ENCODE measurements at regions not wholly inside any gene's neighbourhood (a gene's known extent, or its start where the extent isn't known, plus 50 kb on each side); places are given as distances from the start of the nearest gene placed in this dataset.

- Histone ChIP-seq H3K14ac (ENCODE audit: low read length in 2 of 2) (no peak overlapping the region), H3K23ac (ENCODE audit: low read length in 2 of 2) (no peak overlapping the region), H2BK12ac (ENCODE audit: low read length in 2 of 2) (no peak overlapping the region), H3K4me1 (ENCODE audit: control insufficient read depth, insufficient read depth, low read depth, low read length) (no peaks in the 10 kb centered on the region), H2AFZ (ENCODE audit: low read depth, low read length) (no peak overlapping the region), H3K27ac (ENCODE audit: low read length, poor library complexity, severe bottlenecking) (no peak overlapping the region), H3K4me2 (ENCODE audit: low read length, poor library complexity, severe bottlenecking) (no peak overlapping the region), H4K91ac (ENCODE audit: low read length) (no peak overlapping the region), H2BK15ac (ENCODE audit: low read depth, poor library complexity, severe bottlenecking) (no peak overlapping the region), H2AK5ac (ENCODE audit: low read length, severe bottlenecking) (no peak overlapping the region), H3K36me3 (ENCODE audit: control insufficient read depth in 1 of 2, insufficient read depth in 2 of 2, low read depth in 1 of 2, low read length in 2 of 2) (no peaks in the 10 kb centered on the region), H4K8ac (ENCODE audit: low read length) (no peak overlapping the region), H3K18ac (ENCODE audit: low read depth in 1 of 2, low read length in 2 of 2) (no peak overlapping the region), H3K9me3 (ENCODE audit: control insufficient read depth, low read length) (no peaks in the 10 kb centered on the region), H3K79me1 (replicated peaks; ENCODE audit: low read length, poor library complexity, severe bottlenecking) (no peaks in the 10 kb centered on the region), H3K27me3 (ENCODE audit: control insufficient read depth in 1 of 2, insufficient read depth in 1 of 2, low read length in 2 of 2) (no peaks in the 10 kb centered on the region), H2BK5ac (ENCODE audit: low read depth, low read length, poor library complexity, severe bottlenecking) (no peak overlapping the region), H3K9ac (ENCODE audit: low read length) (no peak overlapping the region), H3K4me3 (ENCODE audit: insufficient read depth in 1 of 2, low read depth in 1 of 2, low read length in 2 of 2) (no peak overlapping the region), H3K4ac (ENCODE audit: low read depth in 1 of 2, low read length in 2 of 2) (no peak overlapping the region), H2BK120ac (ENCODE audit: low read depth, low read length) (no peak overlapping the region)
- DNase-seq: no peak
- no CpG with 5 or more reads among the region's 1 CpG for WGBS
These were observed 1126.7 kb downstream of the TUSC7 start for GRCh38 chr3:117836296-117836695.

- no peak for DNase-seq
- H3K27me3 ChIP-seq (ENCODE audit: control insufficient read depth in 1 of 2, insufficient read depth in 1 of 2, low read length in 2 of 2): no peaks in the 10 kb centered on the region
- no peak overlapping the region for H2BK15ac ChIP-seq (ENCODE audit: low read depth, poor library complexity, severe bottlenecking)
- no peak overlapping the region for H2BK12ac ChIP-seq (ENCODE audit: low read length in 2 of 2)
- no peaks in the 10 kb centered on the region for H3K4me1 ChIP-seq (ENCODE audit: control insufficient read depth, insufficient read depth, low read depth, low read length)
- H2AFZ ChIP-seq (ENCODE audit: low read depth, low read length): no peak overlapping the region
- no CpG with 5 or more reads among the region's 1 CpG for WGBS
- H3K4me3 ChIP-seq (ENCODE audit: insufficient read depth in 1 of 2, low read depth in 1 of 2, low read length in 2 of 2): no peak overlapping the region
- H3K4ac ChIP-seq (ENCODE audit: low read depth in 1 of 2, low read length in 2 of 2): no peak overlapping the region
- H3K36me3 ChIP-seq (ENCODE audit: control insufficient read depth in 1 of 2, insufficient read depth in 2 of 2, low read depth in 1 of 2, low read length in 2 of 2): no peaks in the 10 kb centered on the region
- no peaks in the 10 kb centered on the region for H3K79me1 ChIP-seq (replicated peaks; ENCODE audit: low read length, poor library complexity, severe bottlenecking)
- no peak overlapping the region for H2BK5ac ChIP-seq (ENCODE audit: low read depth, low read length, poor library complexity, severe bottlenecking)
- no peaks in the 10 kb centered on the region for H3K9me3 ChIP-seq (ENCODE audit: control insufficient read depth, low read length)
- H3K4me2 ChIP-seq (ENCODE audit: low read length, poor library complexity, severe bottlenecking): no peak overlapping the region
- H3K18ac ChIP-seq (ENCODE audit: low read depth in 1 of 2, low read length in 2 of 2): no peak overlapping the region
- no peak overlapping the region for H3K27ac ChIP-seq (ENCODE audit: low read length, poor library complexity, severe bottlenecking)
- no peak overlapping the region for H4K91ac ChIP-seq (ENCODE audit: low read length)
- no peak overlapping the region for H2BK120ac ChIP-seq (ENCODE audit: low read depth, low read length)
- no peak overlapping the region for H3K14ac ChIP-seq (ENCODE audit: low read length in 2 of 2)
- no peak overlapping the region for H3K23ac ChIP-seq (ENCODE audit: low read length in 2 of 2)
- no peak overlapping the region for H3K9ac ChIP-seq (ENCODE audit: low read length)
- no peak overlapping the region for H2AK5ac ChIP-seq (ENCODE audit: low read length, severe bottlenecking)
- H4K8ac ChIP-seq (ENCODE audit: low read length): no peak overlapping the region
These were observed 1127.8 kb downstream of the TUSC7 start for GRCh38 chr3:117837391-117837790.

- no peaks in the 10 kb centered on the region for H3K4me1 ChIP-seq (ENCODE audit: control insufficient read depth, insufficient read depth, low read depth, low read length)
- no peak overlapping the region for H3K4me3 ChIP-seq (ENCODE audit: insufficient read depth in 1 of 2, low read depth in 1 of 2, low read length in 2 of 2)
- no peak overlapping the region for H3K18ac ChIP-seq (ENCODE audit: low read depth in 1 of 2, low read length in 2 of 2)
- H3K4ac ChIP-seq (ENCODE audit: low read depth in 1 of 2, low read length in 2 of 2): no peak overlapping the region
- no peak overlapping the region for H3K4me2 ChIP-seq (ENCODE audit: low read length, poor library complexity, severe bottlenecking)
- no peaks in the 10 kb centered on the region for H3K9me3 ChIP-seq (ENCODE audit: control insufficient read depth, low read length)
- no peak overlapping the region for H2AK5ac ChIP-seq (ENCODE audit: low read length, severe bottlenecking)
- H3K14ac ChIP-seq (ENCODE audit: low read length in 2 of 2): no peak overlapping the region
- no peak overlapping the region for H3K27ac ChIP-seq (ENCODE audit: low read length, poor library complexity, severe bottlenecking)
- no peak overlapping the region for H4K8ac ChIP-seq (ENCODE audit: low read length)
- no peak overlapping the region for H2BK120ac ChIP-seq (ENCODE audit: low read depth, low read length)
- H3K23ac ChIP-seq (ENCODE audit: low read length in 2 of 2): no peak overlapping the region
- no peak overlapping the region for H2AFZ ChIP-seq (ENCODE audit: low read depth, low read length)
- H3K27me3 ChIP-seq (ENCODE audit: control insufficient read depth in 1 of 2, insufficient read depth in 1 of 2, low read length in 2 of 2): no peaks in the 10 kb centered on the region
- no peak overlapping the region for H2BK5ac ChIP-seq (ENCODE audit: low read depth, low read length, poor library complexity, severe bottlenecking)
- no peak for DNase-seq
- H2BK15ac ChIP-seq (ENCODE audit: low read depth, poor library complexity, severe bottlenecking): no peak overlapping the region
- WGBS: 86% methylated on average over 1 of the region's 1 CpG
- no peaks in the 10 kb centered on the region for H3K36me3 ChIP-seq (ENCODE audit: control insufficient read depth in 1 of 2, insufficient read depth in 2 of 2, low read depth in 1 of 2, low read length in 2 of 2)
- H3K79me1 ChIP-seq (replicated peaks; ENCODE audit: low read length, poor library complexity, severe bottlenecking): no peaks in the 10 kb centered on the region
- no peak overlapping the region for H2BK12ac ChIP-seq (ENCODE audit: low read length in 2 of 2)
- no peak overlapping the region for H3K9ac ChIP-seq (ENCODE audit: low read length)
- H4K91ac ChIP-seq (ENCODE audit: low read length): no peak overlapping the region
These were observed 1132.5 kb downstream of the TUSC7 start for GRCh38 chr3:117842086-117842485.

GRCh38 chr3:117843356-117843755 lies 1133.8 kb downstream of the TUSC7 start:
- H2BK15ac ChIP-seq (ENCODE audit: low read depth, poor library complexity, severe bottlenecking): no peak overlapping the region
- no peak overlapping the region for H4K8ac ChIP-seq (ENCODE audit: low read length)

More at GRCh38 chr3:117843356-117843755, 1133.8 kb downstream of the TUSC7 start:
- Histone ChIP-seq H3K27me3 (ENCODE audit: control insufficient read depth in 1 of 2, insufficient read depth in 1 of 2, low read length in 2 of 2) (no peaks in the 10 kb centered on the region), H3K27ac (ENCODE audit: low read length, poor library complexity, severe bottlenecking) (no peak overlapping the region), H2BK5ac (ENCODE audit: low read depth, low read length, poor library complexity, severe bottlenecking) (no peak overlapping the region), H3K4me3 (ENCODE audit: insufficient read depth in 1 of 2, low read depth in 1 of 2, low read length in 2 of 2) (no peak overlapping the region), H3K4me1 (ENCODE audit: control insufficient read depth, insufficient read depth, low read depth, low read length) (no peaks in the 10 kb centered on the region), H3K9ac (ENCODE audit: low read length) (no peak overlapping the region), H3K79me1 (replicated peaks; ENCODE audit: low read length, poor library complexity, severe bottlenecking) (no peaks in the 10 kb centered on the region), H4K91ac (ENCODE audit: low read length) (no peak overlapping the region), H3K23ac (ENCODE audit: low read length in 2 of 2) (no peak overlapping the region), H2BK12ac (ENCODE audit: low read length in 2 of 2) (no peak overlapping the region), H2AK5ac (ENCODE audit: low read length, severe bottlenecking) (no peak overlapping the region), H3K36me3 (ENCODE audit: control insufficient read depth in 1 of 2, insufficient read depth in 2 of 2, low read depth in 1 of 2, low read length in 2 of 2) (no peaks in the 10 kb centered on the region), H3K4ac (ENCODE audit: low read depth in 1 of 2, low read length in 2 of 2) (no peak overlapping the region), H3K4me2 (ENCODE audit: low read length, poor library complexity, severe bottlenecking) (no peak overlapping the region), H3K9me3 (ENCODE audit: control insufficient read depth, low read length) (no peaks in the 10 kb centered on the region), H3K18ac (ENCODE audit: low read depth in 1 of 2, low read length in 2 of 2) (no peak overlapping the region), H2AFZ (ENCODE audit: low read depth, low read length) (no peak overlapping the region), H2BK120ac (ENCODE audit: low read depth, low read length) (no peak overlapping the region), H3K14ac (ENCODE audit: low read length in 2 of 2) (no peak overlapping the region)
- no peak for DNase-seq

All from mesenchymal stem cell (in vitro differentiated cells and primary cell).